Hepatocyte (in vitro differentiated cells): ENCODE measurements at regions not wholly inside any gene's neighbourhood (a gene's known extent, or its start where the extent isn't known, plus 50 kb on each side); places are given as distances from the start of the nearest gene placed in this dataset.
A peak's percentile ranks its signal among the peaks of the same experiment; 100 is the strongest.

Source experiments
- DNase-seq: peaks from one replicate; pipeline ENCODE4 v3.0.0-alpha.2; 2016; ENCODE audit warnings: low spot score
- H2AFZ ChIP-seq: fragments of 200-600 bp; sonication (generic); 2 replicates; pipeline ENCODE4 v1.6.0; 2016; ENCODE audit warnings: antibody characterized with exemption, mild to moderate bottlenecking
- H3K27ac ChIP-seq: fragments of 200-600 bp; sonication (generic); 2 replicates; pipeline ENCODE4 v1.5.1; 2016; ENCODE audit warnings: mild to moderate bottlenecking
- H3K27me3 ChIP-seq: fragments of 200-600 bp; sonication (generic); 2 replicates; pipeline ENCODE4 v1.6.1; 2016
- H3K36me3 ChIP-seq: fragments of 200-600 bp; sonication (generic); replicated peaks from 2 replicates; pipeline ENCODE4 v1.5.1; 2016; ENCODE audit warnings: low read depth; ENCODE audit not compliant: insufficient read depth
- H3K4me1 ChIP-seq: fragments of 200-600 bp; sonication (generic); 2 replicates; pipeline ENCODE4 v1.5.1; 2016; ENCODE audit warnings: mild to moderate bottlenecking, moderate library complexity; ENCODE audit not compliant: insufficient read depth
- H3K4me2 ChIP-seq: fragments of 200-600 bp; sonication (generic); 2 replicates; pipeline ENCODE4 v1.6.0; 2016
- H3K4me3 ChIP-seq: fragments of 200-600 bp; sonication (generic); 2 replicates; pipeline ENCODE4 v1.5.1; 2016; ENCODE audit warnings: mild to moderate bottlenecking
- H3K79me2 ChIP-seq: fragments of 200-600 bp; sonication (generic); 2 replicates; pipeline ENCODE4 v1.6.0; 2017; ENCODE audit warnings: mild to moderate bottlenecking
- H3K9me2 ChIP-seq: fragments of 200-600 bp; sonication (generic); replicated peaks from 2 replicates; pipeline ENCODE4 v1.6.0; 2017; ENCODE audit warnings: mild to moderate bottlenecking; ENCODE audit not compliant: insufficient read depth
- H3K9me3 ChIP-seq: fragments of 200-600 bp; sonication (generic); 2 replicates; pipeline ENCODE4 v1.5.1; 2016; ENCODE audit warnings: low read depth, mild to moderate bottlenecking
- H4K20me1 ChIP-seq: fragments of 200-600 bp; sonication (generic); 2 replicates; pipeline ENCODE4 v1.6.0; 2016; ENCODE audit warnings: mild to moderate bottlenecking; ENCODE audit not compliant: insufficient read depth, poor library complexity, severe bottlenecking
- CTCF ChIP-seq: fragments of 200-600 bp; sonication (generic); IDR thresholded peaks from 2 replicates; pipeline ENCODE4 v1.5.1; 2016; ENCODE audit warnings: antibody characterized with exemption, mild to moderate bottlenecking; ENCODE audit not compliant: poor library complexity
- EZH2 ChIP-seq: fragments of 200-600 bp; sonication (generic); IDR thresholded peaks from 2 replicates; pipeline ENCODE4 v1.6.1; 2016; ENCODE audit warnings: antibody characterized with exemption, mild to moderate bottlenecking, borderline replicate concordance
- EZH2phosphoT487 ChIP-seq: fragments of 200-600 bp; sonication (generic); IDR thresholded peaks from one replicate; pipeline ENCODE4 v1.6.1; 2018; ENCODE audit warnings: antibody characterized with exemption, mild to moderate bottlenecking, low read depth, moderate library complexity; ENCODE audit not compliant: unreplicated experiment, severe bottlenecking
- WGBS: methylation state at CpG from one replicate; pipeline ENCODE4 v1.1.6; 2016; ENCODE audit warnings: low lambda C conversion rate; ENCODE audit errors: missing lambda C conversion rate; 5-methylcytosine and 5-hydroxymethylcytosine counted together

DNA sequence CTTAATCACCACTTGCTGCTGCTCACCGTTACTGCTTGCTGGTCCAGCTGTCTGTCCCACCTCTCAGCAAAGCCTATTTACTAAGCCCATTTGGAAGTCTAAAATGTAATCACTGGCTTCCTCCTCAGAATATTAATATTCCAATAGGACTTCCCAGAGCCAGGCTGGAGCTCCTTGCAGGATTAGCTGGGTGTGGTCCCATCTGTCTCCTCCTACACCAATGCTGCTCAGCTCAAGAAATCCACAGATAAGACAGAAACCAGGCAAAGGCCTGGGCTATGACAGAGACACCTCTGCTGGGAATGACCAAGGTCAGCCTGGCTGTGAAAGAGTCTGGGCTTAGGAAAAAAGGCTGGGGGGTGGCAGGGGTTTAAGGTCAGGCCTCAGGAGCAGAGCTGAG, 317.8 kb downstream of the BUD13 start:
- H3K4me2 ChIP-seq, result no peak overlapping the region
- peak; percentile 20 for DNase-seq
- no peak overlapping the region for H3K27ac ChIP-seq
- H3K27me3 ChIP-seq, result no peaks in the 10 kb centered on the region
- no peak for TF ChIP-seq EZH2phosphoT487
- TF ChIP-seq EZH2, result no peak
- no peak for TF ChIP-seq CTCF
- H3K4me3 ChIP-seq, result no peak overlapping the region
- 56% methylated on average over 1 of the region's 1 CpG for WGBS
- no peak overlapping the region for H2AFZ ChIP-seq
- peaks cover 21% of the 10 kb centered on the region for H3K4me1 ChIP-seq
- no peaks in the 10 kb centered on the region for H3K9me2 ChIP-seq
- H3K79me2 ChIP-seq, result no peaks in the 10 kb centered on the region
- H3K9me3 ChIP-seq, result no peaks in the 10 kb centered on the region
- H3K36me3 ChIP-seq, result no peaks in the 10 kb centered on the region
- no peaks in the 10 kb centered on the region for H4K20me1 ChIP-seq

GRCh38 chr11:116454020-116454645, 318.7 kb downstream of the BUD13 start:
- Histone ChIP-seq H2AFZ (no peak overlapping the region), H3K4me2 (no peak overlapping the region), H3K9me2 (no peaks in the 10 kb centered on the region), H3K27me3 (no peaks in the 10 kb centered on the region), H3K4me3 (no peak overlapping the region), H3K36me3 (no peaks in the 10 kb centered on the region), H3K79me2 (no peaks in the 10 kb centered on the region), H3K4me1 (peaks cover 16% of the 10 kb centered on the region), H3K9me3 (peaks cover 5% of the 10 kb centered on the region), H4K20me1 (no peaks in the 10 kb centered on the region), H3K27ac (no peak overlapping the region)
- DNase-seq, result peak; percentile 71
- WGBS, result 58% methylated on average over 9 of the region's 9 CpGs
- TF ChIP-seq CTCF (peak; percentile 59), EZH2phosphoT487 (no peak)

- Histone ChIP-seq H3K4me3 (no peak overlapping the region), H3K27ac (no peak overlapping the region), H3K4me2 (no peak overlapping the region), H3K4me1 (peaks cover 3% of the 10 kb centered on the region), H3K27me3 (no peaks in the 10 kb centered on the region), H3K9me3 (peaks cover 5% of the 10 kb centered on the region), H2AFZ (no peak overlapping the region), H3K36me3 (no peaks in the 10 kb centered on the region), H3K9me2 (no peaks in the 10 kb centered on the region), H4K20me1 (no peaks in the 10 kb centered on the region), H3K79me2 (no peaks in the 10 kb centered on the region)
- no peak for DNase-seq
- 85% methylated on average over 3 of the region's 3 CpGs for whole genome bisulfite sequencing
- TF ChIP-seq EZH2, result no peak
- TF ChIP-seq EZH2phosphoT487, result no peak
- no peak for TF ChIP-seq CTCF
Observed at GRCh38 chr11:116452461-116452860, 320.3 kb downstream of the BUD13 start.

DNA sequence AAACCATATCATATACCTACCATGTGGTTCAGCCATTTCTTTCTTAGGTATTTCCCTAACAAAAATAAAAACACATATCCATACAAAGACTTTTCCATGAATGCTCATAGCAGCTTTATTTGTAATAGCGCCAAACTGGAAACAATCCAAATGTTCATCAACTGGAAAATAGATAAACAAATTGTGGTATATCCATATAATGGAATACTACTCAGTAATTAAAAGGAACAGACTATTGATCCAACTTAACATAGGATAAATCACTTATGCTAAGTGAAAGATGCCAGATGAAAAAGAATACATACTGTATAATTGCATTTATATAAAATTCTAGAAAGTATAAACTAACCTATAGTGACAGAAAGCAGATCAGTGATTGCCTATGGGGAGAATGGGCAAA, 323.3 kb downstream of the BUD13 start:
- no peak overlapping the region for H3K27ac ChIP-seq
- no peak overlapping the region for H3K4me2 ChIP-seq
- peaks cover 17% of the 10 kb centered on the region for H3K4me1 ChIP-seq
- H3K79me2 ChIP-seq, result no peaks in the 10 kb centered on the region
- no peak for DNase-seq
- no peaks in the 10 kb centered on the region for H3K27me3 ChIP-seq
- WGBS, result 100% methylated on average over 1 of the region's 1 CpG
- H3K4me3 ChIP-seq, result no peak overlapping the region
- TF ChIP-seq EZH2 (no peak), CTCF (no peak), EZH2phosphoT487 (no peak)
- peaks cover 5% of the 10 kb centered on the region for H3K9me3 ChIP-seq
- H3K9me2 ChIP-seq, result no peaks in the 10 kb centered on the region
- no peaks in the 10 kb centered on the region for H3K36me3 ChIP-seq
- no peak overlapping the region for H2AFZ ChIP-seq
- H4K20me1 ChIP-seq, result no peaks in the 10 kb centered on the region
